ENCODE measurements at regions not wholly inside any gene's neighbourhood (a gene's known extent, or its start where the extent isn't known, plus 50 kb on each side); places are given as distances from the start of the nearest gene placed in this dataset.
A peak's percentile ranks its signal among the peaks of the same experiment; 100 is the strongest.
"Not testable (repeated sequence)": the region's sequence is repeated elsewhere in the genome, so short reads cannot be mapped to it uniquely, and the experiment has no call there.

DNA sequence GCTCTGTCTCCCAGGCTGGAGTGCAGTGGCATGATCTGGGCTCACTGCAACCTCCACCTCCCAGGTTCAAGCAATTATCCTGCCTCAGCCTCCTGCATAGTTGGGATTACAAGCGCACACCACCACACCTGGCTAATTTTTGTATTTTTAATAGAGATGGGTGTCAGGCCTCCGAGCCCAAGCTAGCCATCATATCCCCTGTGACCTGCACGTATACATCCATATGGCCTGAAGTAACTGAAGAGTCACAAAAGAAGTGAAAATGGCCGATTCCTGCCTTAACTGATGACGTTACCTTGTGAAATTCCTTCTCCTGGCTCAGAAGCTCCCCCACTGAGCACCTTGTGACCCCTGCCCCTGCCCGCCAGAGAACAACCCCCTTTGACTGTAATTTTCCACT, 109.6 kb upstream of the CLINT1 start:
- DNase-seq (ENCODE audit: low read depth in 4 of 4, low spot score in 2 of 4): not testable (repeated sequence)

DNA sequence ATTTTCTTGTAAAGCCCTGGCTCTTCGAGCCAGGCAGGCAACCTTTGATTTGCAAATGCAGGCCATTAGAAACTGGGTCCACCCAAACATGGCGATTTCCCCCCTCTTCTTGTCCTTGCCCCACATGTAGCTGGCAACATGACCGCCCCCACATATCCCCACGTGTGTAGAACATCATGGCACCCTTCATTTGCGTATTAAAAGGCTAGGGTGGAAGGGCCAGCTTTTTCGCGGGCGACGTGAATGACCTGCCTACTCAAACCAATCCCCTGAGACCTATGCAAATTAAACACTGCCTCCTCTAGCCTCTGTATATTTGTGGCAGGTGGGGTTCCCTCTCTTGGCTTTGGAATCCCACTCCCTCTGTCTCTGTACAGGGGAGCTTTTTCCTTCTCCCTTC, 107.0 kb upstream of the CLINT1 start:
- DNase-seq (ENCODE audit: low read depth in 4 of 4, low spot score in 2 of 4): no peak

DNA sequence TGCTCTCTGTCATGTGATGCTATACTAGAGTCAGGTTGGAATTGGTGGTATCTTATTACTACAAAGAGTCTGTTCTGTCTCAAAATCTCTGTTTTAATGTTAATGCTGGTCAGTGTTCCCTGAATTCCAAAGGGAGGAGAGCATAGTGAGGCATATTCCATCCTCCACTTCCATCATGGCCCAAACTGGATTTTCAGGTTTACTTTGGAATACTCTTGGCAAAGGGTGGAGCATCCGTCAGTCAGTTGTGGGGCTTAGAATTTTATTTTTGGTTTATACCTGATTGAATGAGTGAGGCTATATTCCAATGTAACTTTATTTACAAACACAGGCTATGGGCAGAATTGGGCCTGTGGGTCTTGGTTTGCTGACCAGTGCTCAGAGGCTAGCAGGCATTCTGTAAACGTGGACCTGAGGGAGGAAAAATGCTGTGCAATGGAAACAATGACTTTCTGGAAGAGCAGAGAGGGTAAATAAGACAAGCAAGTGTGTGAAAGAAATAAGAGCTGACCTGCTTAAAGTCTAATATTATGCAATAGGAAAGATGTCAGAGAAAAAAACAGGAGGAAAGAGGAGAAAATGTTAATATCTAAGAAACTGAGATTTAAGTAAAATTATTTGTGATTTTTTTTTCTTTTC, 106.2 kb upstream of the CLINT1 start:
- no peak for DNase-seq (ENCODE audit: low read depth in 4 of 4, low spot score in 2 of 4)

DNA sequence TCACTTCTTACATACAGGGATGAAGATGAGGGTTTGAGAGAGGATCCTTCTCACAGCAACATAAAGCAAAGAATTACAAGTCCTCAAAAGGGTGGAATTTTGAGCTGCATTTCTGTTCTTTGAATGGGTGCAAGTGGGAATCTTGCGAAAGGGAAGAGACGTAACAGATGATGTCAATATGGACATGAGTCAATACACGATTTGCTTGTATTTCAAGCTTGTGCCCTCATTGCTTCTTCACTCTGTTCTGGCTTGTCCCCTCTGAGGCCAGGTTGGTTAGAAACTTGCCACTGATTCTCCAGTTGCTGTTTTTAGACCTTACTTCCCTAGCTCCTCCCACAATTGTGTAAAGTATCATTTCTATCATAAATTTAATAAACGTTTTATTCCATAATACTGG, 104.8 kb upstream of the CLINT1 start:
- DNase-seq (ENCODE audit: low read depth in 4 of 4, low spot score in 2 of 4): no peak

DNA sequence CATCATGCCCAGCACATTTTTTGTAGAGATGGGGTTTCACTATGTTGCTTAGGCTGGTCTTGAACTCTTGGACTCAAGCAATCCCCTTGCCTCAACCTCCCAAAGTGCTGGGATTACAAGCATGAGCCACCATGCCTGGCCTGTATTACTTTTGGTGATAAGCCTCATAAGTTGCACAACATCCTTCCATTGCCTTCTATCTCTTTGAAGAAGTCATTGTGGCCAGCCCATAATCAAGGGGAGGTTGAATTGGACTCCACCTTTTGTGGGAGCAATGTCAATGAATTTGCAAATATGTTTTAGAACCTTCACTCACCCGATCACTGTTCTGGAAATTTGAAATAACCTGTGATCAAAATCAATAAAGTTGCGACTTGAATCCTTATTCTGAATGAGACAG, 104.3 kb upstream of the CLINT1 start:
- DNase-seq (ENCODE audit: low read depth in 4 of 4, low spot score in 2 of 4): no peak

DNA sequence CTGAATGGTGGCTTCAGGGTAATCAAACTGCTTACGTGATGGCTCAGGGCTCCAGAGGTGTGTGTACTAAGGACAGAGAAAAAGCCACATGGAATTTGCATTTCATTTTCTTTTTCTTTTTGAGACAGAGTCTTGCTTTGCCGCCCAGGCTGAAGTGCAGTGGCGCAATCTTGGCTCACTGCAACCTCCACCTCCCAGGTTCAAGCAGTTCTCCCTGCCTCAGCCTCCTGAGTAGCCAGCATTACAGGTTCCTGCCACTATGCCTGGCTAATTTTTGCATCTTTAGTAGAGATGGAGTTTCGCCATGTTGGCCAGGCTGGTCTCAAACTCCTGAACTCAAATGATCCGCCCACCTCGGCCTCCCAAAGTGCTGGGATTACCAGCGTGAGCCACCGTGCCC, 103.7 kb upstream of the CLINT1 start:
- DNase-seq (ENCODE audit: low read depth in 4 of 4, low spot score in 2 of 4): not testable (repeated sequence)

DNA sequence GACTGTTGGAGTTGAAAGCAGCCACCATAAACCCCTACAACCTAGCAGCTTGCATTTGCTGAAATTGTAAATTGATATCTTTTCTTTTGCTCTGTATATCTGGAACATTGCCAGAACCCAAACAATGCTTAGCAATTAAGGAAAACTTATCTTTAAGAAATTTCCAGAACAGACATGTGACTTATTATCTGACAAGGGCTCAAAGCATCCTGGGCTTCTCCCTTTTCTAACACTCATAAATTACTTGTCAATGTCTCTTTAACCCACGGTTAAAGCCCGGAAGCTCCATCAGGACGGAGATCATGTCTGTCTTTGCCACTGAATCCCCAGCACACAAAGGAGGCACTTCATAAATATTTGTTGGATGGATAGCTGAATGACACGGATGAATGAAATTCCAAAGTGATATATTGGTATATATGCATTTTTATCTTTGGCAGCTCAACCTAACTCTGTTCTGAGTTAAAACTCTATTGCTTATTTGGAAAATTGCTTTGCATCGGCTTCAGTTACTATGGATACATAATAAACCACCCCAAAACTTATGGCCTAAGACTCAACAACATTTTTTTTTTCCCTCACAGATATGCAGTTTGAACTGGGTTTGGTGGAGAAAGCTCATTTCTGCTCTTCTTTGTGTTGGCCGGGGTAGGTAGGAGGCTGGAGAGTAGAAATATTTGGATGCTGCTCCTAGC, 103.1 kb upstream of the CLINT1 start:
- DNase-seq (ENCODE audit: low read depth in 4 of 4, low spot score in 2 of 4): no peak

DNA sequence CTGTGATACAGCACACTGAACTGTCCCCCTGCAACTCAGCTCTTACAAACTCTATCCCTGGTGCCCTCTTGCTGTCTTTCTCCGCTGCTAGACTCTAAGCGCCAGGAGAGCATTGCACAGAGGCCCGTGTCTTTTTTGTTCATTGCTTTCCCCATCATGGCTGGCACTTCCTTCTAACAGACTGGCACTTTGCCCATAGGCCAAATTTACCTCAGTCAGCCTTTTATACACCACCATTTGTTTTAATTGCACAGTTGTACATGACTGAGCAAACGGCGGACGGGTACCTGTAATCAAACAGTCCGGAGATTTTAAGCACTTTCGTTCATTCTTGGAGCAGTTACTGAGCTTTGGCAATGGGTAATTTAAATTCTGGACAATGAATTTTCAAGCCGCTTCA, 102.2 kb upstream of the CLINT1 start:
- DNase-seq (ENCODE audit: low read depth in 4 of 4, low spot score in 2 of 4): no peak

DNA sequence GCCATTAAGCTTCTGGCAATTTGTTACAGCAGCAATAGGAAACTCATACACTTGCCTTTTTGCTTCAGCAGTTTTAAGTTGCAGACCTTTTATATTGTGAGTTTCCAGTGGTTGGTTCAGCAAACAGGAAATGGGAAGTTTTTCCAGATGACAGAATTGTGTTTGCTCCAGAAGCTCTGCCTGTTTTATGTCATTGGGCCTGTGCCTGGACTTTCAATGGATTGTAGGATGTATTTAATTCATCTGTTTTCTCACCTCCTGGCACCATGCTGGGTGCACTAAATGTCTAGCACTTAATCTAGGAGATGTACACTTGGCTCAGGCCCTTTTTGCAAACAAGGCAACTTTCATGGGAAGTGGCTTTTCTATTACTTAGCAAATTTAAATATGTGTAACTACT, 100.4 kb upstream of the CLINT1 start:
- DNase-seq (ENCODE audit: low read depth in 4 of 4, low spot score in 2 of 4): no peak

DNA sequence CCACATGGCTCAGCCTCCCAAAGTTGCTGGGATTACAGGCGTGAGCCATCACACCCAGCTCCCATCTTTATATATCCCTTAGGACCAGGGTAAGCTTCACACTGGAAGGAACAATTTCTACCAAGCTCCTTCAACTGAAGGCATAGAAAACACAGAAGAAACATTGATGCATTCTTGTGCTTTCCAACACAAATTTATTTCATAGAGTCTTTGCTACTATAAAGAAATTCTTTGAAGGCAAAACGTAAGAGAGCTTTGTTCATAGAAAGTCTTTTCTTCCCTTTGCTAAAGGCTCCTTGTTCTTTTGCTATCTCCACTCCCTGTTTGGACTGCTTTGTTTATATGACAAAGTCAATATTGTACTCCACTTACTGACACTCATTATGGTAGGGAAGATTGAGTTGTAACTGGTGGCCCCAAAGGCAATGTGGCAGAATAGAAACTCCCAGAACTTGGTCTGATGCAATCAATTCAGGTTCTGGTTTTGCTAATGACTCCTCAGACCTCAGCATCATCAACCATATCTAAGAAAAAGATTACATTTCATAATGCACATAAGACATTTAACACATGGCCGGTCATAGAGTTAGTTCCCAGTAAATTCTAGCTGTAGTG, 97.4 kb upstream of the CLINT1 start:
- DNase-seq (ENCODE audit: low read depth in 4 of 4, low spot score in 2 of 4): no peak

DNA sequence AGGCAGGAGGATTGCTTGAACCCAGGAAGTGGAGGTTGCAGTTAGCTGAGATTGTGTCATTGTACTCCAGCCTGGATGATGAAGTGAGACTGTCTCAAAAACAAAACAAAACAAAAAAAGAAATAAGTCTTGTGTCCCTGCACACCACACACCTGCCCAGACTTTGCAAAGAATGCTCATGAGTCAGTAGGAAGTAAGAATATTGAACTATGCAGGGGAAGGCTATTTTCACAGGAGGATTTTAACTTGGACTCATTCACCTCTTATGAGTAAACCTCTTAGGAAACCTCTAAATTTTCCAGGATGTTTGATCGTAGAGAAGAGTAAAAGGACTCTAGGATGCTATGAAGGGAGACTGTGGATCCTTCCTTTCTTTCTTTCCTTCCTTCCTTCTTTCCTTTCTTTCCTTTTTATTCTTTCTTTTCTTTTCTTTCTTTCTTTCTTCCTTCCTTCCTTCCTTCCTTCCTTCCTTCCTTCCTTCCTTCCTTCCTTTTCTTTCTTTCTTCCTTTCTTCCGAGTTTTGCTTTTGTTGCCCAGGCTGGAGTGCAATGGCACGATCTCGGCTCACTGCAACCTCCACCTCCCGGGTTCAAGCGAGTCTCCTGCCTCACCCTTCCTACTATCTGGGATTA, 96.7 kb upstream of the CLINT1 start:
- no peak for DNase-seq (ENCODE audit: low read depth in 4 of 4, low spot score in 2 of 4)

DNA sequence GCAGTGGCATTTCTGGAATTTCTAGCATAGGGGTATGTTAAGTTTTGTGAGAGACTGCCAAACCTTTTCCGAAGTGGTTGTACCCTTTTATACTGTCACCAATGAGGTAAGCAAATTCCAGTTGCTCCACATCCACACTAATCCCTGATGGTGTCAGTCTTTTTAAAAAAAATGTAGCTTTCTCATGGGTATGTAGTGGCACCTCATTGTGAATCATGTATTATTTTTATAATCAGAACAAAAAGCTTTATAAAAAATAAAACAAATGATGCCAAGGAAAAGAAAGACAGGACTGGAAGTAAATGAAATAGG, 93.4 kb upstream of the CLINT1 start:
- DNase-seq (ENCODE audit: low read depth in 4 of 4, low spot score in 2 of 4): no peak

DNA sequence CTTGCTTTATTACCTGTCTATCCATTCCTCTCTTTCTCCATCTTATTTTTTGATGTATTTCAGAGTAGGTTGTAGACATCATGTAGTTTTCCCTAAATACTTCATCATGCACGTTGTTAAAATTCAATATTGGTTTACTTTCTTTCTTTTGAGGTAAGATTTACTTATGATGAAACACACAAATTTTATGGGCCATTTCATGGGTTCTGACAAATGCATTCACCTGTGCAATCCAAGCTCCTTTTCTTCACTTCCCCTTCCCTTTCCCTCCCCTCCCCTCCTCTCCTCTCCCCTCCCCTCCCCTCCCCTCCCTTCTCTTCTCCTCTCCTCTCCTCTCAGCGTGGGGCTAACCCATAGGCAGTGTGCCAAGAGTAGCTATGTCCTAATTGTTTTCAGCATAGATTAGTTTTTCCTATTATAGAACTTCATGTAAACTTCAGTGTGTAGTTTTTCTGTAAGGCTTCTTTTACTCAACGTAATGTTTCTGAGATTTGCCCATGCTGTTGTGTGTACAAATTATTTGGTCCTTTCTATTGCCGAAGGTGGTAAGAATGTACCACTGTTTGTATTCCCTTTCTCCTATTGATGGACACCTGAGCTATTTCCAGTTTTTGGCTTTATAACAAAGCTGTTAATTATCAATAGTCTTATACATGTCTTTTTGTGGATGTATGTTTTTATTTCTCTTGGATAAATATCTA, 92.9 kb upstream of the CLINT1 start:
- no peak for DNase-seq (ENCODE audit: low read depth in 4 of 4, low spot score in 2 of 4)

DNA sequence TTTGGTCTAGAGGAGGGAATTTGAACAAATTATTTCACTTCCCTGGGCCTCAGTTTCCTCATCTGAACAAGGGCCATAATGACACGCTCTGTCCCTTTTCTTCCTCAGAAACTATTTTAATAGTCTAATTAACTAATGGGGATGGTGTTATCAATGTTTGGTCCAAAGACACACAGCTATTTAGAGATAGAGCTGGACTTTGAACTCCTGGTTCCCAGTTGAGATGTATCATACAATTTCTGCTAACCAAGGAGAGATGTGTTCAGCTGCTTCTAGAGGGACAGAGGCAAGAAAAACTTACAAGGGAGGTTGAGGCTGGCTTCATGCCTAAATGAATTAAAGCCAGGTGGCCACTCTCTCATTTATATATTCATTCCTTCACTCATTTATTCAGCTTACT, 90.6 kb upstream of the CLINT1 start:
- DNase-seq (ENCODE audit: low read depth in 4 of 4, low spot score in 2 of 4): no peak

DNA sequence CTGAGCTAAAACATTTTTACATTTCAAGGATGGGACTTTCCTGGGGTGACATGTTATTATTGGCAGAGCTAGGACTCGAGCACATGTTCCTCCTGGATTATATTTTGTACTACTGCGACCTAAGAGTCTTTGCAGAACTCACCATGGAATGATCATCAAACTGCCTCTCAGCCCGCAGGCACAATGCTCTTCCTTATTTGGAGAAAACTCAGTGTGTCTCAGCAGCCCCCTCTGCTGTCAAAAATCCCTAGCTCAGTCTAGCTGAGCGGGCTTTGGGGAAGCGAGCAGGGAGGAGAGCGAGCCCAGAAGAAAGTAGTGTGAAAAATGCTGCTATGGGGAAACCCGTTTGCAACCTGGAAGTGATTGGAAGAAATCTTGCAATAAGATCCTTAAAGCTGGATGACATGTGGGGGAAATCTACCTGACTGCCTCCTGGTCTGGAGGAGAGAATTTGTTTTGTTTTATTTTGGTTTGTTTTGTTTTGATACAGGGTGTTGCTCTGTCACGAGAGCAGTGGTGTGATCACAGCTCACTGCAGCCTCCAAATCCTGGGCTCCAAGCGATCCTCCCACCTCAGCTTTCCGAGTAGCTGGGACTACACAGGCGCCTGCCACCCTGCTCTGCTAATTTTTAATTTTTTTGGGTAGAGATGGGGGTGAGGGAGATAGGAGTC, 89.9 kb upstream of the CLINT1 start:
- DNase-seq (ENCODE audit: low read depth in 4 of 4, low spot score in 2 of 4): peak; percentile 80 to 97 (median 91)

DNA sequence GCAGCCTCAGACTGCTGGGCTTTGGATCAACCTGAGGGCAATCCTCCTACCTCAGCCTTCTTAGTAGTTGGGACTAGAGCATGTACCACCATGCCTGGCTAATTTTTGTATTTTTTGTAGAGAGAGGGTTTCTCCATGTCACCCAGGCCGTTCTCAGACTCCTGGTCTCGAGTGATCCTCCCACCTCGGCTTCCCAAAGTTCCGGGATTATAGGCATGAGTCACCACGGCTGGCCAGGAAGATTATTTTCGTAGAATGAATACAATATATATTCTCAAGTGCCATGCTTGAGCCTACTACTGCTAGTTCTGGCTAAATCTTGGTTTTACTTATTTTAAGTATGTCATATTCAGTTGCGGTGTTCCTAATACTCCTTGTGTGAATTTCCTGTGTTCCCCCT, 88.2 kb upstream of the CLINT1 start:
- DNase-seq (ENCODE audit: low read depth in 4 of 4, low spot score in 2 of 4): no peak

DNA sequence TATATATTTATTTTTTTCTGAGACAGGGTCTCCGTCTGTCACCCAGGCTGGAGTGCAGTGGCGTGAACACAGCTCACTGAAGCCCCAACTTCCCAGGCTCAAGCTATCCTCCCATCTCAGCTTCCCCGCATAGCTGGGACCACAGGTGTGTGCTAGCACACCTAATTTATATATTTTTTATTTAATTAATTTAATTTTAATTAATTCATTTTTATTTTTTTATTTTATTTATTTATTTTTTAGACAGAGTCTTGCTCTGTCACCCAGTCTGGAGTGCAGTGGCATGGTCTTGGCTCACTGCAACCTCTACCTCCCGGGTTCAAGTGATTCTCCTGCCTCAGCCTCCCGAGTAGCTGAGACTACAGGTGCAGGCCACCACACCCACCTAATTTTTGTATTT, 86.9 kb upstream of the CLINT1 start:
- not testable (repeated sequence) for DNase-seq (ENCODE audit: low read depth in 4 of 4, low spot score in 2 of 4)

DNA sequence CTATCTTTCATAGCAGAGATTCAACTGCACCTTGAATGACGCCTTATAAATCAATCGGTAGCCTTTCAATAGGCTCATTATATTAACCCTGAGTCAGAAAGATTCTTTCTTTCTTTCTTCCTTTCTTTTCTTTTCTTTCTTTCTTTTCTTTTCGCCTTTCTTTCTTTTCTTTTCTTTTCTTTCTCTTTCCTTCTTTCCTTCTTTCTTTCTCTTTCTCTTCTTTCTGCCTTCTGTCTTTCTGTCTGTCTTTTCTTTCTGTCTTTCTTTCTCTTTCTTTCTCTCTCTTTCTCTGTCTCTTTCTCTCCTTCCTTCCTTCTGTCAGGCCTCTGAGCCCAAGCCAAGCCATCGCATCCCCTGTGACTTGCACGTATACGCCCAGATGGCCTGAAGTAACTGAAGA, 86.0 kb upstream of the CLINT1 start:
- no peak for DNase-seq (ENCODE audit: low read depth in 4 of 4, low spot score in 2 of 4)

DNA sequence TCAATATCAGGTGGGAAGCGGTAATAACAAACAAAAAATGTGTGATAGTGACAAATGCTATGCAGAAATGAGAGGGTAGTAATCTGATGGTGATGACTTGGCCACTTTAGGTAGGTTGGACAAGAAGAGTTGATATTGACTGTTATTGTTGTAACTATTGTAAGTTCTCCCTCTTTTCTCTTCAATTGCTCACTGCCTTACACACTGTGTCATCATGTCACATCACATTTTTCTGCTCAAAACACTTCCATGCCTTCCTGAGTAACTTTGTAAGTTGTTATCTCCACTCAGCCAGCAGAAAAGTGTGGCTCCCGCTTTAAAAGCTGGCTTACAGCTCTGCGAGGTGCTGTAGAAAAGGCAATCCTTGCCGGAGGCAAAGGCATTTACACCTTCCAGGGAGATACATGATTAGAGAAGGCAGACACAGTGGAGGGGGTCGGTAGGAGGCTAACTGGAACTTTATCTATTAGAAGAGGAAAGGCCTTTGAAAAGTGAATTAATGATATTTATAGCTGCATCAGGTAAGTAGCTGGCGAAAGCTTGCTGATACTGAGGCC, 85.2 kb upstream of the CLINT1 start:
- DNase-seq (ENCODE audit: low read depth in 4 of 4, low spot score in 2 of 4): no peak

DNA sequence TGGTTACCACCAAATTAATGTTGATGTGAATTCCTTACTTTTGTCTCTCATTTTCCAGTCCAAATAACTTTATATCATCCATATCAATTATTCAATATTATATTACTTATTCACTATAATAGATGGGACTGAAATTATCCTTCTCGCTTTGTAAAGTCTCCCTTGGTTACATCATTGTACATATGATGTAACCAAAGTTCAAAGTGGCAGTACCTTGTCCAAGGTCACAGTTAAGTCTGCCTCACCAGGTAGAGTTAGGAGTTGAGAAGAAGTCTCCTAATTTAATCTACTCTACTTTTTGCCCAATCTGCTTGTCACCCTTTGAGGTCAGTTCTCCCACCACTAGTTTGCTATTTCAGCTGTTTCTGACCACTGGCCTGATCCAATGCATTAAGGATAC, 83.7 kb upstream of the CLINT1 start:
- no peak for DNase-seq (ENCODE audit: low read depth in 4 of 4, low spot score in 2 of 4)

DNA sequence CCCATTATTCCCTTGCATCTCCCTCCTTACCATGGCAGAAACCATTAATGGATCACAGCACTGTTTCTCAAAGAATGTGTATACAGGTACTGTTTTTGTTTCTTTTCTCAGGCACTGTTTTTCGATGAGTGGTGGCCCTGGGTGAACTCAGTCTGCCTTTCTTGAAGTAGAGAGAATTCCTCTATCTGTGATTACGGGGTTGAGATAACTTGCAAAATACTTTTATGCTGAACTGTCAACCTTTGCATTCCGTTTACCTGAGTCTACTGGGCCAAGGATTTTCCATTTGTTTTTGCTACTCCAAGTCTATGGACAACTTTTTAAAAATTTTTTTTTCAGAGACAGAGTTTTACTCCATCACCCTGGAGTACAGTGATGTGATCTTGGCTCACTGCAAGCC, 82.7 kb upstream of the CLINT1 start:
- no peak for DNase-seq (ENCODE audit: low read depth in 4 of 4, low spot score in 2 of 4)
